ENCODE measurements at regions not wholly inside any gene's neighbourhood (a gene's known extent, or its start where the extent isn't known, plus 50 kb on each side); places are given as distances from the start of the nearest gene placed in this dataset.

DNA sequence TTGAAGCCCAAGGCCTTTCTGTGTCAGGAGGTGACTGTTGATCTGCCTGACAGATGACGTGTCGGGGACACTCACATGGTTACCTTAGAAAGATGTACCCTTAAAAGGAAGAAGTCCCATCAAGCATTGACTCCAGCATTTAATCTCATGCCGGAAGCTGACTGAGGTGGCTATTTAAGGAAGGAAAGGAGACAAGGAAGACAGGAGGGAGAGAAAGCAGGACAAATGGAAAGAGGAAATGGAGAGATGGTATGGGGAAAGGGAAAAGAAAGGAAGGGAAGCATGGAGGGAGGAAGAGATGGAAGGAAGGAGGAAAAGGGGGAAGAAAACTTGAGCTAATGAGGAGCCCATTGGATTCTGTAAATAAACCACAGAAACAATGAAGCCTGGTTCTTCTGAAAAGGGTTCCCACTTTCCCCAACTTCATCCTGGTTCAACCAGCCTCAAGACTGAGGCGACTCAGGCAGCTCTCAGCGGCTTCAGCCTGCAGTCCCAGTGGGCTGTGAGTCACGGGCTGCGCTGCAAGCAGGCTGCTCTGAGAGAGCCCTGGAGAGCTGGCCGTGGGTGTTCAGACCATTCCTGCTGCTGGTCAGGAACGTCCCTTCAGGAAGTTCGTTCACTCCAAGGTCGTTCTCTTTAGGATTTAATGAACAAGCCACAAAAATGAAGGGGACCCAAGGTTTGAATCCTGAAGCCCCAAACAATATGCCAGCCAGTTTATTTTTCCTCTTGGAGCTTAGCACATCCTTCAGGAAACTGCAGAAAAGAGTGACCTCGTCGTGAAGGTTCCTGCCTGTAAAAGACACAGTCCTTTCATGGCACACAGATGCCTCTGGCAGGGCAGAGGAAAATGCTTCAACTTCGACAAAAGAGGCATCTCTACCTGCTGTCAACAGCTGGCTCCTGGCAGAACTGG is 69.6 kb upstream of the THBS1 start:
- no peaks in the 10 kb centered on the region for H3K9me2 ChIP-seq (replicated peaks; ENCODE audit: control insufficient read depth, low read length)
- H3K27ac ChIP-seq (ENCODE audit: low read depth, low read length) = no peak overlapping the region
- H3K27me3 ChIP-seq (ENCODE audit: control insufficient read depth, low read length) = no peaks in the 10 kb centered on the region
- no peaks in the 10 kb centered on the region for H3F3A ChIP-seq (ENCODE audit: control insufficient read depth, insufficient read depth)
- no peaks in the 10 kb centered on the region for H4K20me1 ChIP-seq (ENCODE audit: control insufficient read depth, insufficient read depth, low read depth, low read length)
- no peaks in the 10 kb centered on the region for H3K79me2 ChIP-seq (ENCODE audit: control insufficient read depth, low read length)
- no peak overlapping the region for H3K4me3 ChIP-seq (ENCODE audit: low read length)
- TF ChIP-seq EZH2phosphoT487 (IDR thresholded peaks at IDR 0.05; ENCODE audit: borderline replicate concordance, low read length) = no peak
- TF ChIP-seq, protein P1, sequence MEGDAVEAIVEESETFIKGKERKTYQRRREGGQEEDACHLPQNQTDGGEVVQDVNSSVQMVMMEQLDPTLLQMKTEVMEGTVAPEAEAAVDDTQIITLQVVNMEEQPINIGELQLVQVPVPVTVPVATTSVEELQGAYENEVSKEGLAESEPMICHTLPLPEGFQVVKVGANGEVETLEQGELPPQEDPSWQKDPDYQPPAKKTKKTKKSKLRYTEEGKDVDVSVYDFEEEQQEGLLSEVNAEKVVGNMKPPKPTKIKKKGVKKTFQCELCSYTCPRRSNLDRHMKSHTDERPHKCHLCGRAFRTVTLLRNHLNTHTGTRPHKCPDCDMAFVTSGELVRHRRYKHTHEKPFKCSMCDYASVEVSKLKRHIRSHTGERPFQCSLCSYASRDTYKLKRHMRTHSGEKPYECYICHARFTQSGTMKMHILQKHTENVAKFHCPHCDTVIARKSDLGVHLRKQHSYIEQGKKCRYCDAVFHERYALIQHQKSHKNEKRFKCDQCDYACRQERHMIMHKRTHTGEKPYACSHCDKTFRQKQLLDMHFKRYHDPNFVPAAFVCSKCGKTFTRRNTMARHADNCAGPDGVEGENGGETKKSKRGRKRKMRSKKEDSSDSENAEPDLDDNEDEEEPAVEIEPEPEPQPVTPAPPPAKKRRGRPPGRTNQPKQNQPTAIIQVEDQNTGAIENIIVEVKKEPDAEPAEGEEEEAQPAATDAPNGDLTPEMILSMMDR (IDR thresholded peaks at IDR 0.05; ENCODE audit: low read depth, low read length, poor library complexity, severe bottlenecking) = no peak
- no peak overlapping the region for H3K4me2 ChIP-seq (ENCODE audit: low read length)
- H3K36me3 ChIP-seq (ENCODE audit: control insufficient read depth, low read length) = no peaks in the 10 kb centered on the region
- H3K9me3 ChIP-seq (ENCODE audit: control insufficient read depth, insufficient read depth, low read length) = 0 out of 2 replicates have a peak, but pooled peaks cover 10% of the 10 kb centered on the region
- no peaks in the 10 kb centered on the region for H3K4me1 ChIP-seq (ENCODE audit: control insufficient read depth, low read length)

DNA sequence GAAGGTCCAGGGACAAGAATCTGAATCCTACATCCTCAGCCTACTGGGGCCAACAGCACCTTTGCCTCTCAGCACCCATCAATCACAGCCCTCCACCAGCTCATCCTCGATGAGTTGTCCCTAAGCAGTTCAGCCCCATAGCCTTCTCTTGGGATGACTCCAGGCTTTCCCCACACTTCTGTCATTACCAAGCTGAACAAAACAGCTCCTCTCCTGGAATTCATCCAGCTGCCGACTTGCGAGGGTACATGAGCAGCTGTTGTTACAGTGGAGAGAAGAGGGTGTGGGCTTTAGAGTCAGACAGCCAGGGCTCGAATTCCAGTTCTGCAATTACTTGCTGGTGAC is 69.0 kb upstream of the THBS1 start:
- Histone ChIP-seq H3K36me3 (ENCODE audit: control insufficient read depth, low read length) (no peaks in the 10 kb centered on the region), H3K4me3 (ENCODE audit: low read length) (no peak overlapping the region), H3K9me3 (ENCODE audit: control insufficient read depth, insufficient read depth, low read length) (0 out of 2 replicates have a peak, but pooled peaks cover 10% of the 10 kb centered on the region), H3F3A (ENCODE audit: control insufficient read depth, insufficient read depth) (no peaks in the 10 kb centered on the region), H3K27ac (ENCODE audit: low read depth, low read length) (no peak overlapping the region), H4K20me1 (ENCODE audit: control insufficient read depth, insufficient read depth, low read depth, low read length) (no peaks in the 10 kb centered on the region), H3K4me2 (ENCODE audit: low read length) (no peak overlapping the region), H3K27me3 (ENCODE audit: control insufficient read depth, low read length) (no peaks in the 10 kb centered on the region), H3K9me2 (replicated peaks; ENCODE audit: control insufficient read depth, low read length) (no peaks in the 10 kb centered on the region), H3K79me2 (ENCODE audit: control insufficient read depth, low read length) (no peaks in the 10 kb centered on the region), H3K4me1 (ENCODE audit: control insufficient read depth, low read length) (no peaks in the 10 kb centered on the region)
- no peak for TF ChIP-seq EZH2phosphoT487 (IDR thresholded peaks at IDR 0.05; ENCODE audit: borderline replicate concordance, low read length)

DNA sequence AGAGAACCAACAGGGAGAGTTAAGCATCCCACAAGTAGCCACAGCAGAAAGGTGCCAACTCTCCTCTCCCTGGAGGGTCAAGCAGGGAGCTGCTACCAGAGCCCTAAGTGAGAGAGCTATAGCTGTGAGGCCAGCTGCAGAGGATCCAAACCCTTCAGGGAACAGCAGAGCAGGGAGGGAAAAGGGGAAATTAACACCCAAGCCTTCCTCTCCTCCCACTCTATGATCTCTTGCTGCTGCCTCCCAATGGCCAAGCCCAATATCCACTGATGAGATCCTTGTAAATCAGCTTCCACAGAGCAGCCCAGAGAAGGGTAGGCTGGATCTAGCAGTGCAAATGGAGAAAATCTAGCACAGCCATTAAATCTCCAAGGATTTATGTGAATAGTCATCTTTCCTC is 68.2 kb upstream of the THBS1 start:
- Histone ChIP-seq H3K27ac (ENCODE audit: low read depth, low read length) (no peak overlapping the region), H3K9me3 (ENCODE audit: control insufficient read depth, insufficient read depth, low read length) (0 out of 2 replicates have a peak, but pooled peaks cover 10% of the 10 kb centered on the region), H3K4me2 (ENCODE audit: low read length) (no peak overlapping the region), H3K27me3 (ENCODE audit: control insufficient read depth, low read length) (no peaks in the 10 kb centered on the region), H4K20me1 (ENCODE audit: control insufficient read depth, insufficient read depth, low read depth, low read length) (no peaks in the 10 kb centered on the region), H3K4me3 (ENCODE audit: low read length) (no peak overlapping the region), H3K4me1 (ENCODE audit: control insufficient read depth, low read length) (no peaks in the 10 kb centered on the region), H3K36me3 (ENCODE audit: control insufficient read depth, low read length) (no peaks in the 10 kb centered on the region), H3F3A (ENCODE audit: control insufficient read depth, insufficient read depth) (no peaks in the 10 kb centered on the region), H3K79me2 (ENCODE audit: control insufficient read depth, low read length) (no peaks in the 10 kb centered on the region), H3K9me2 (replicated peaks; ENCODE audit: control insufficient read depth, low read length) (no peaks in the 10 kb centered on the region)
- TF ChIP-seq EZH2phosphoT487 (IDR thresholded peaks at IDR 0.05; ENCODE audit: borderline replicate concordance, low read length) = no peak
- TF ChIP-seq, protein P1 (IDR thresholded peaks at IDR 0.05; ENCODE audit: low read depth, low read length, poor library complexity, severe bottlenecking) = no peak

DNA sequence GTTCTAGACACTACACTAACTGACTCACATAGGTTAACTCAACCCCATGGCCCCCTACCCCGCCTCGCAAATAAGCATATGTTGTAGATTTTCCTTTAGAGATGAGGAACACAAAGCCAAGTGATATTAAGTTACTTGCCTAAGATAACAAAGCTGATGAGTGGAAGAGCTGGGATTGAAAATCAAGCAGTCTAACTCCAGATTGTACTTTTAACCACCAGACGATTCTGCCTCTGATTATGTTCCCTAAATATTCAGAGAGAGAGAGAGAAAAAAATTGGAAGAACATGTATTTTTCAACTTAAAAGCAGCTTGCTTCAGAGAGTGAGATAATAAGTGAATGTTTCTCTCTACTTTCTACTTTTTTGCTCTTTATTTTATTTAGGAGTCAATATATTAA is 66.9 kb upstream of the THBS1 start:
- no peak for TF ChIP-seq EZH2phosphoT487 (IDR thresholded peaks at IDR 0.05; ENCODE audit: borderline replicate concordance, low read length)
- TF ChIP-seq, protein P1 (IDR thresholded peaks at IDR 0.05; ENCODE audit: low read depth, low read length, poor library complexity, severe bottlenecking) = no peak
- no peak overlapping the region for H3K27ac ChIP-seq (ENCODE audit: low read depth, low read length)
- H4K20me1 ChIP-seq (ENCODE audit: control insufficient read depth, insufficient read depth, low read depth, low read length) = no peaks in the 10 kb centered on the region
- H3K4me3 ChIP-seq (ENCODE audit: low read length) = no peak overlapping the region
- H3K79me2 ChIP-seq (ENCODE audit: control insufficient read depth, low read length) = no peaks in the 10 kb centered on the region
- no peaks in the 10 kb centered on the region for H3K4me1 ChIP-seq (ENCODE audit: control insufficient read depth, low read length)
- no peaks in the 10 kb centered on the region for H3K36me3 ChIP-seq (ENCODE audit: control insufficient read depth, low read length)
- H3K9me3 ChIP-seq (ENCODE audit: control insufficient read depth, insufficient read depth, low read length) = 0 out of 2 replicates have a peak, but pooled peaks cover 10% of the 10 kb centered on the region
- H3K9me2 ChIP-seq (replicated peaks; ENCODE audit: control insufficient read depth, low read length) = no peaks in the 10 kb centered on the region
- no peaks in the 10 kb centered on the region for H3F3A ChIP-seq (ENCODE audit: control insufficient read depth, insufficient read depth)
- H3K4me2 ChIP-seq (ENCODE audit: low read length) = no peak overlapping the region
- no peaks in the 10 kb centered on the region for H3K27me3 ChIP-seq (ENCODE audit: control insufficient read depth, low read length)
